GM21737 (cell line): ENCODE measurements at regions not wholly inside any gene's neighbourhood (a gene's known extent, or its start where the extent isn't known, plus 50 kb on each side); places are given as distances from the start of the nearest gene placed in this dataset.

ENCODE experiments used
- ATAC-seq: cut with Tn5 transposase; IDR thresholded peaks from one replicate; pipeline ENCODE4 v1.9.1; 2021; ENCODE audit warnings: mild to moderate bottlenecking, moderate library complexity; ENCODE audit not compliant: unreplicated experiment

DNA sequence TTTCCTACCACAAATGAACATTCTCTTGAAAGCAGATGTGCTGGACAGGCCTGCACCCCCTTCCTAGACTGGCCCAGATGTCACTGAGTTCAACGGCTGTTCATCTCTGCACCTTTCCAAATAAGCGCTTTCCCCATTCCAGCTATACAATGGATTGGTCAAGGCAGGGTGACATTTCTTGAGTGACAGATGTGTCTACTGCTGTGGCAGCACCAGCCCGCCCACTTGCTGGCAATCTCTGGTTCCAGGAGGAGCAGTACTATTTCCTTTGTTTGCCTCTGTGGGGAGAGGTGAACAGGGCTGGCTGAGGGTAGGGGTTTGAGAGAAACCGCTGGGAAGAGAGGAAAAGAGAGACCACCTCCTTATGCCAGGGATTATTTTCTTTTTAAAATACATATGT, 269.5 kb upstream of the POU3F3 start:
- ATAC-seq: no peak

DNA sequence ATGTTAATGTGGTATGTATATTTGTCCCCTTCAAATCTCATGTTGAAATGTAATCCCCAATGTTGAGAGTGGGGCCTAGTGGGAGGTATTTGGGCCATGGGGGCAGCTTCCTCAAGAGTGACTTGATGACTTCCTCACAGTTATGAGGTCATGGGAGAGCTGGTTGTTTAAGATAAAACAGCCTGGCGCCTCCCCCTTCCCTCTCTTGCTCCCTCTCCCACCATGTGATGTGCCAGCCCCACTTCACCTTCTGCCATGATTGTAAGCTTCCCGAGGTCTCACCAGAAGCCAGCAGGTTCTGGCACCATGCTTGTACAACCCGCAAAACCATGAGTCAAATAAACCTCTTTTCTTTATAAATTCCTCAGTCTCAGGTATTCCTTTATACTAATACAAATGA, 258.3 kb upstream of the POU3F3 start:
- ATAC-seq: no peak

DNA sequence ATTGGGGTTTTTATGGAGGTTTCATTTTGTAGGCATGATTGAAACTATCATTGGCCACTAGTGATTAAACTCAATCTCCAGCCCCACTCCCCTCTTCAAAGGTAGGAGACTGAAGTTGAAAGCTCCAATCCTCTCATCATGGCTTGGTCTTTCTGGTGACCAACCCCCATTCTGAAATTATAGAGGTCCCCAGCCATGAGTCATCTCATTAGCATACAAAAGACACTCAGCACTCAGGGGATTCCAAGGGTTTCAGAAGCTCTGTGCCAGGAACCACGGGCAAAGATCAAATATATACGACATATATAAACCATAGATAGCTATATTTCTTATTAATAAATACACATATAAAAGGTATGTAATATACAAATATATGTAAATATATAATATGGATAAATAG, 256.0 kb upstream of the POU3F3 start:
- no peak for ATAC-seq

- no peak for ATAC-seq
These were observed 255.3 kb upstream of the POU3F3 start for GRCh38 chr2:104598636-104599035.

DNA sequence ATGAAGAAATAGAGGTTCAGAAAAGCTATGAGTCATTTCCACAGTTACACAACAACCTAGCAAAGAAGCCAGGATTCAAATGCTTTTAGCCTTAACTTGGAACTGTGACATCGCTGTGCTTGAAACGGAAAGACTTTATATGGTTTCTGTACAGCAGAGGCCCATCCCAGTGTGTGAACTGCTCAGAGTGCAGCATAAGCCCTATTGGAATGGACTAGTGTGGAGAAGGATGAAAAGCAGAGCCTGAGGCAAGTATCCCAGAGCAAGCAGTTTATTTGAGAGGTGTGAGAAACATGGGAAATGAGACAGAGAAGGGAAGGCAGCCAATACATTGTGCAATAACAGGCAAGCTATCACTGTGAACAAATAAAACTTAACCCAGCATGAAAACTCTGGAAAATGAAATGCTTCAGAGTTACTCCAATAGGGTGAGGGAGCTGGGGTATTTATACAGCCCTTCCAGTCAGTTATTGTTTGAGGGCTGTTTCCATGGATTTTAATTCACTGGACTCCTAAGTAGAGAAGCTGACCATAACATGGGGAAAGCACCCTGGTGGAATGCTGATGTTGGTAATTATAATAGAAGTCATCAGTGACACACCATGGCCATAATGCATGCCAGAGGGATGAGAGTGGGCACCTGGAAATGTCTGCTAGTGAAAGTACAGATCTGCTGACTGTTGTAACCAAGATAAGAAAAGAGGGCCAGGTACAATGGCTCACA, 254.0 kb upstream of the POU3F3 start:
- ATAC-seq: no peak

GRCh38 chr2:104606056-104606455, 247.9 kb upstream of the POU3F3 start:
- no peak for ATAC-seq

DNA sequence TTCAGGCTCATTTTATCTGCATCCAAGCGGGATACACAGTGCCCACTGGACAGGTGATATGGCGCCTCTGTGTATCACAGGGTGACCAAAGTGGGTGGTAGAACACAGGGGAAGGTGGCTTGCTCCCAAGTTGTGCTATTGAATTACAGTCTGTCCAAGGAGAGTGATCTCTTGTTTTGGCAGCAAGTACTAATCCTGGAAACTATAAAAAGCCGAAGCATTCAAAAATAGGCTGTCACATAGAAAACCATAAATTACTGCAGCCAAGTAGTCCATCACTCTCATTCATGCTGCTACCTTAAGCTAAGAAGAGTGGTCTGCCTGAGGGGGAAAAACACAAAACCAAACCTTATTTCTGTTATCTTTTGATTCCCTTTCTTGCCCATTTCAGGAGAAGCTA, 237.1 kb upstream of the POU3F3 start:
- ATAC-seq: no peak

DNA sequence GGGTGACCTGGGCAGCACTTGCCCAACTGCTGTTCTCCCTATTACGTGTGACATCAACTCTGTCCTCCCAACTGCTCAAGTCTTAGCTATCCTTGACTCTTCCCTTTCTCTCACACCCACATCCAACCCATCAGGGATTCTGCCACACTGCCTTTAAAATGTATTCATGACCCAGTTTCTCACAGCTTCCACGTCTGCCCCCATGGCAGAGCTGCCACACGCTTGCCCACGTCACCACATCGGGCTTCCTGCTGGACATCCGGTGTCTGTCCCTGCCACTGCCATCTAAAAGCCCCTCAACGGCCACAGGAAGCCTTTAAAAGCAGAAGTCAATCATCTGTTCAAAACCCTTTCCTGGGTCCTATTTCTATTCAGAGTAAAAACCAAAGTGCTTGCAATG, 233.1 kb upstream of the POU3F3 start:
- ATAC-seq: no peak

- ATAC-seq: no peak
These were observed 218.3 kb upstream of the POU3F3 start for GRCh38 chr2:104635608-104636007.

DNA sequence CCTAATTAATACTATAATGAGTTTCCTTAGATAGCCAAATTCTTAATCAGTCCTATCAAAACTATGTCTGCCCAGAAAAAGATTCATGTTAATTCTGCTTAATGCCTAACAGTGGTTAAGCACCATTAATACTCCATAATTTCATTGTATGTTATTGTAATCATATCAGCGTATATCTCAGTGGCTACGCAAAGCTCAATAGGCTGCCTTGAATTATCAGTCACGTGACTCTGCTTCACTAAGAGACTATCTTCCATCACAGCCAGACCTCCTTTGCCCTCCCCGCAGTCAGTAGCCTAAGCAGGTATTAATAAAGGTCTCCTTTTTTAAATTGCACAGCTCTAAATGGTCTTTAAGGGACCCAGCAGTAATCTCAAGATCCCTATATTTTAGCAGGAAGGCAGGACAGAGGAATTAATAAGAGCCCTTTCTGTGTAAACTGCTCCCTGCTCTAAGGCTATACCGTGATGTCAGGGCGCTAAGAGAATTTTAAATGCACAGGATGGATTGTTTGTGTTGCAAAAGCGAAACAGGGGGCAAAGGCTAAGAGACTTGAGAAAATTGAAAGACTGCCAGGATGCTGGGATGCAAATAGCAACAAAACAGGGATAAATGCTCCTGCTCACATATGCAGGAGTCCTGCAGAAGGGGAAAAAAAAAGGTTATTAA, 215.6 kb upstream of the POU3F3 start:
- ATAC-seq: no peak

- no peak for ATAC-seq
These were observed 215.1 kb upstream of the POU3F3 start for GRCh38 chr2:104638859-104639202.

DNA sequence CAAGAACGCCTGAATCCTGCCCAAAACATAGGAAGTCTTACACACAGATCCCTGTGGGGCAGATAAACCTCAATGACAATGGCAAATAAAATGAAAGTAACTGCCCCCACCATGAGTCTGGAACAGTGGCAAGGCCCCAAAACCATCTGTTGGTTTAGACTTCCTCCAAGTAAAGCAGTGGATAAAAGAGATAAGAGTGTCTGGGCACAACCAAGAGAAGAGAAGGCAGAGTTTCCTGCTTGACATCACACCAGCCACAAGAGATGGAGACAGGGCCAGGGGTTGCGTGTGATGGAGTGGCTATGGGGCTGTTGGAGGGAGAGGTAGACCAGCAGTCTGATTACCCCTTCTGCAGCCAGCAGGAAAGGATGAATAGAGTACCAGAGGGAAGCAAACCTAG, 212.1 kb upstream of the POU3F3 start:
- no peak for ATAC-seq

DNA sequence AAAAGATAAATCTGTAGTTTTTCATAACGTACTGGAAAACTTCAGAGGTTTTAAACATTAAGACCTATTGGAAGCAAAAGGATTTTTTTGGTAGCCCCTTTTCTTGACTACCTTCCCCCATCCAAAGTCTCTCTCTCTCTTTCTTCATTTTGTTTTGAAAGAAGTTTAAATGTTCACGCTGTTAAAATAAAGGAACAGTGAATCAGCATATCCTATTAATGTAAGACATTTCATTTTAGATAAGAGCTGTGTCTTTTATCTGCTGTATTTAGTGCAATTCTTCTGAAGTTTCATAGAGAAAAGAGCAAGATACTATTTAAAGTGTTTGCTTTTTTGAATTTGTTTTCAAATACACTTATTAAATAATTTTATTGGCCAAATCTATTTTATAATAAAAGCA, 205.5 kb upstream of the POU3F3 start:
- no peak for ATAC-seq

DNA sequence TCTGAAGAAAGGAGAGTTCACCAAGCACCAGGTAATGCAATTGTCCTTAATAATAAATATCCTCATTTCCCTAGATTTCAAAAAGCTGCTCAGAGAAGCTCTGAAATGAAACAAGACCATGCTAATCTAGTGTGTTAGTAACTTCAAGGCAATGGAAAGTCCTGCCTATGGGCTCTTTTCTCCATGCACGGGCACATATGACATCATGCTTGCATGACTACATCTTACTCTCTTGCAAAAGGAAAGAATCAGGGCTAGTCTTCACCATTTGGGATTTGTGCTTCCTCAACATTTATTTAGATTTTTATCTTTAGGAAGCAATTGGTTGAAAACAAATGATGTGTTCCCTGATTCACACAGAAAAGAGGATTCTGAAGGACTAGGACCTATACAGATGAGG, 204.0 kb upstream of the POU3F3 start:
- ATAC-seq: no peak

DNA sequence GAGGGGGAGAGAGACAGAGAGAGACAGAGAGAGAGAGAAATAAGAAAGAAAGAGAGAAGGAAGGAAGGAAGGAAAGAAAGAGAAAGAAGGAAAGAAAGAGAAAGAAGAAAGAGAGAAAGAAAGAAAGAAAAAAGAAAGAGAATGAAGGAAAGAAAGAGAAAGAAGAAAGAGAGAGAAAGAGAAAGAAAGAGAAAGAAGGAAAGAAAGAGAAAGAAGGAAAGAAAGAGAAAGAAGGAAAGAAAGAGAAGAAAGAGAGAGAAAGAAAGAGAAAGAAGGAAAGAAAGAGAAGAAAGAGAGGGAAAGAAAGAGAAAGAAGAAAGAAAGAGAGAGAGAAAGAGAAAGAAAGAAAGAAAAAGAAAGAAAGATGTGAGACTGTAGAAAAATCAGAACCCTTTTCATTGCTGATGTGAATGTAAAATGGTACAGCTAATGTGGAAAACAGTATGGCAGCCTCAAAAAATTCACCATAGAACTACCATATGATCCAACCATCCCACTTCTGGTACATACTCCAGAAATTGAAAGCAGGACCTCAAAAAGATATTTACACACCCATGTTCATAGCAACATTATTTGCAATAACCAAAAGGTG, 203.4 kb upstream of the POU3F3 start:
- no peak for ATAC-seq

- ATAC-seq: no peak
These were observed 199.1 kb upstream of the POU3F3 start for GRCh38 chr2:104654811-104655210.

DNA sequence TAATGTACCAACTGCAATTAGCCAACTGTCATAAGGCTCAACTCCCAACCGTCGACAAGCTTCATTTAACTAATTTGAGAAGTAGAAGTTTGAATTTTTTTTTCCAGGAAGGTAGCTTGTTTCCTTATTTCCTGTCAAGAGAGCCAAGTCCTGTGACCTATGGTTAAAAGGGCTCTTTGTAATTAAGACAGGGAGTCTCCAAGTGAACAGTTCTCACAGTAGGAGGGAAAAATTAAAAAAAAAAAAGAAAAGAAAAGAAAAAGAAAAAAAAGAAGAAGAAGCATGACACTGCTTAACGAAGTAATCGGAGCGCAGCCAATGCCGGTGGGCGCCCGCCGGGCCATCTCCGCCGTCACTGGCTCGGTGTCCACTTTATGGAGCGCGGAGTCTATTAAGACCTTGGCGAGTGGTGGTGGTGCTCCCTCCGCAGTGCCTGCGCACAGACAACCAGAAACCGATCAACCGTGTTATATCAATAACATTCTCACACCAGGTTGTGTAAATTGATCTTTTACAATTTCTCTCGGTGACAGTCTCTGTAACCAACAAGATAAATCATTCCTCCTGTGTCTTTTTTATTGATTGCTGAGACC, 197.2 kb upstream of the POU3F3 start:
- no peak for ATAC-seq

- no peak for ATAC-seq
These were observed 195.6 kb upstream of the POU3F3 start for GRCh38 chr2:104658144-104658835.

DNA sequence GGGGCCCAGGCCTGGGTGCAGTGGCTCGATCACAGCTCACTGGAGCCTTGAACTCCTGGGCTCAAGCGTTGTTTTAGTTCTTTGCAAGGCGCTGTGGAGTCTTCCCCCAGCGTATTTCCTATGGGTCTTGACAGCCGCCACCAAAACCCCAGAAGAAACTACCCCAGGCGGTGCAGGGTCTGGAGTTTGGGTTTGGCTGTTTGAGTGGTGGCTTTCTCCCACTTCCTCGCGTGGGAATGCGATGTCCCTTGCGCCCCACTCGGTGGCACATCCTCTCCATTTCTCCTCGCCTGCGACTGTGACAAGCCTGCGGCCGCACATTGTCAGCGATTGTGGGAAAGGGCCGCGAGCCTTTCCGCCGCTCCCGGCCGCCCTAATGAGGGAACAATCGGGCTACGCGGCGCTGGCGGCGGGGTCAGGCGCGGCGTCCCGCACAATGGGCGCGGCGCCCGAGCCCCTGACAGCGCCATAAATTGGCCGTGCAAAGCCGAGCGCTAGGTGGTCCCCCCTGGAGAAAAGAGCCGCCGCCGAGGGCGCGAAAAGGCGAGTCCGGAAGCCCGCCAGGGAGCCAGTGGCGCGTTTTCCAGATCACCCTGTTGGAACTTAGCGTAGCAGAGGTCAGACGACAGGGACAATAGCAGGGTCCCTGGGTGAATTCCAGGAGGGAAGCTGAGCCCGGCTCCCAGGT, 194.9 kb upstream of the POU3F3 start:
- ATAC-seq: no peak

GRCh38 chr2:104660991-104661390, 192.9 kb upstream of the POU3F3 start:
- no peak for ATAC-seq

GRCh38 chr2:104664672-104665071, 189.2 kb upstream of the POU3F3 start:
- no peak for ATAC-seq
